H9 (cell line): ENCODE measurements at regions not wholly inside any gene's neighbourhood (a gene's known extent, or its start where the extent isn't known, plus 50 kb on each side); places are given as distances from the start of the nearest gene placed in this dataset.

Experiments
- DNase-seq: peaks from one replicate; pipeline ENCODE4 v3.0.0-alpha.2; 2017
- H2AFZ ChIP-seq: one replicate; pipeline ENCODE4 v1.6.1; 2013; ENCODE audit warnings: mild to moderate bottlenecking, low read length, control low read depth, moderate library complexity
- H2AK5ac ChIP-seq: 2 replicates; pipeline ENCODE4 v1.6.1; 2013; ENCODE audit warnings: low read length, control low read depth, mixed read lengths; ENCODE audit not compliant: insufficient read length
- H2BK120ac ChIP-seq: one replicate; pipeline ENCODE4 v1.6.1; 2013; ENCODE audit warnings: low read depth, mild to moderate bottlenecking, low read length, control low read depth, inconsistent platforms; ENCODE audit not compliant: poor library complexity, severe bottlenecking
- H2BK12ac ChIP-seq: 2 replicates; pipeline ENCODE4 v1.6.1; 2013; ENCODE audit warnings: low read length, control low read depth, mixed read lengths, low read depth; ENCODE audit not compliant: insufficient read length
- H2BK15ac ChIP-seq: 2 replicates; pipeline ENCODE4 v1.6.1; 2013; ENCODE audit warnings: low read depth, low read length, control low read depth
- H2BK20ac ChIP-seq: one replicate; pipeline ENCODE4 v1.6.1; 2013; ENCODE audit warnings: low read depth, mild to moderate bottlenecking, low read length, control low read depth, inconsistent platforms; ENCODE audit not compliant: poor library complexity, severe bottlenecking
- H2BK5ac ChIP-seq: 2 replicates; pipeline ENCODE4 v1.6.1; 2013; ENCODE audit warnings: low read length, control low read depth, mixed read lengths; ENCODE audit not compliant: insufficient read length
- H3K14ac ChIP-seq: 2 replicates; pipeline ENCODE4 v1.6.1; 2013; ENCODE audit warnings: low read length, control low read depth; ENCODE audit not compliant: insufficient read depth
- H3K18ac ChIP-seq: 2 replicates; pipeline ENCODE4 v1.6.1; 2013; ENCODE audit warnings: low read depth, mild to moderate bottlenecking, mixed read lengths, low read length, control low read depth; ENCODE audit not compliant: insufficient read length
- H3K23ac ChIP-seq: 2 replicates; pipeline ENCODE4 v1.6.1; 2013; ENCODE audit warnings: low read length, control low read depth, mixed read lengths, low read depth; ENCODE audit not compliant: insufficient read length
- H3K23me2 ChIP-seq: 2 replicates; pipeline ENCODE4 v1.6.1; 2013; ENCODE audit warnings: low read depth, mild to moderate bottlenecking, mixed read lengths, low read length, control low read depth; ENCODE audit not compliant: insufficient read length, poor library complexity, severe bottlenecking
- H3K27ac ChIP-seq: 2 replicates; pipeline ENCODE4 v1.5.1; 2013; ENCODE audit warnings: low read length, control low read depth, mixed read lengths, low read depth; ENCODE audit not compliant: insufficient read length
- H3K27me3 ChIP-seq: 2 replicates; pipeline ENCODE4 v1.6.1; 2013; ENCODE audit warnings: low read length, control low read depth, inconsistent platforms; ENCODE audit not compliant: insufficient read depth
- H3K4ac ChIP-seq: 2 replicates; pipeline ENCODE4 v1.6.1; 2013; ENCODE audit warnings: low read depth, mild to moderate bottlenecking, control low read depth, inconsistent platforms, low read length, moderate library complexity
- H3K4me1 ChIP-seq: 2 replicates; pipeline ENCODE4 v1.6.1; 2013; ENCODE audit warnings: low read length, control low read depth, inconsistent platforms; ENCODE audit not compliant: insufficient read depth
- H3K4me2 ChIP-seq: 2 replicates; pipeline ENCODE4 v1.6.1; 2013; ENCODE audit warnings: low read length, control low read depth, mixed read lengths; ENCODE audit not compliant: insufficient read length, insufficient read depth
- H3K56ac ChIP-seq: 2 replicates; pipeline ENCODE4 v1.6.1; 2013; ENCODE audit warnings: low read depth, mild to moderate bottlenecking, mixed read lengths, low read length, control low read depth; ENCODE audit not compliant: insufficient read length
- H3K79me1 ChIP-seq: 2 replicates; pipeline ENCODE4 v1.6.1; 2013; ENCODE audit warnings: low read depth, mild to moderate bottlenecking, moderate library complexity, low read length, control low read depth, inconsistent platforms; ENCODE audit not compliant: insufficient read depth, poor library complexity, severe bottlenecking
- H3K79me2 ChIP-seq: 2 replicates; pipeline ENCODE4 v1.6.1; 2013; ENCODE audit warnings: low read length, control low read depth, inconsistent platforms; ENCODE audit not compliant: insufficient read depth
- H3K9ac ChIP-seq: 2 replicates; pipeline ENCODE4 v1.6.1; 2013; ENCODE audit warnings: low read length, control low read depth, mixed read lengths; ENCODE audit not compliant: insufficient read length; ENCODE audit errors: extremely low read depth
- H3K9me3 ChIP-seq: one replicate; pipeline ENCODE4 v1.6.1; 2013; ENCODE audit warnings: low read depth, low read length, inconsistent platforms; ENCODE audit not compliant: control insufficient read depth
- H3T11ph ChIP-seq: one replicate; pipeline ENCODE4 v1.6.1; 2013; ENCODE audit warnings: mild to moderate bottlenecking, low read length, control low read depth, inconsistent platforms
- H4K20me1 ChIP-seq: one replicate; pipeline ENCODE4 v1.6.1; 2013; ENCODE audit not compliant: control insufficient read depth, insufficient read length, insufficient read depth
- H4K5ac ChIP-seq: 2 replicates; pipeline ENCODE4 v1.6.1; 2013; ENCODE audit warnings: low read depth, mild to moderate bottlenecking, mixed read lengths, low read length, control low read depth; ENCODE audit not compliant: insufficient read length
- H4K8ac ChIP-seq: replicated peaks from 2 replicates; pipeline ENCODE4 v1.6.1; 2013; ENCODE audit warnings: low read length, control low read depth, mixed read lengths, low read depth; ENCODE audit not compliant: insufficient read length
- H4K91ac ChIP-seq: 2 replicates; pipeline ENCODE4 v1.6.1; 2013; ENCODE audit warnings: low read depth, mild to moderate bottlenecking, moderate library complexity, mixed read lengths, low read length, control low read depth; ENCODE audit not compliant: insufficient read length
- H3K27ac Mint-ChIP-seq, 3 experiments: 2 replicates in 2 of 3; 3 replicates in 1 of 3; pipeline ENCODE4 v1.8.0; 2020 to 2021; ENCODE audit warnings: mixed read lengths in 3 of 3, mild to moderate bottlenecking in 1 of 3, moderate library complexity in 1 of 3
- H3K27me3 Mint-ChIP-seq: 2 replicates; pipeline ENCODE4 v1.8.0; 2021; ENCODE audit warnings: low read depth, mild to moderate bottlenecking, moderate library complexity, mixed read lengths
- H3K36me3 Mint-ChIP-seq, 3 experiments: 2 replicates in 2 of 3; 3 replicates in 1 of 3; pipeline ENCODE4 v1.8.0; 2020 to 2021; ENCODE audit warnings: low read depth in 3 of 3, mixed read lengths in 3 of 3; ENCODE audit not compliant: insufficient read depth in 1 of 3
- H3K4me1 Mint-ChIP-seq, 2 experiments: 2 replicates each; pipeline ENCODE4 v1.8.0; 2020; ENCODE audit warnings: mixed read lengths in 2 of 2
- H3K4me3 Mint-ChIP-seq, 2 experiments: 2 replicates in 1 of 2; 3 replicates in 1 of 2; pipeline ENCODE4 v1.8.0; 2020 to 2021; ENCODE audit warnings: mild to moderate bottlenecking in 2 of 2, mixed read lengths in 2 of 2, moderate library complexity in 1 of 2
- H3K9me3 Mint-ChIP-seq, 2 experiments: 2 replicates in 1 of 2; 3 replicates in 1 of 2; pipeline ENCODE4 v1.8.0; 2020; ENCODE audit warnings: mild to moderate bottlenecking in 2 of 2, mixed read lengths in 2 of 2, moderate library complexity in 1 of 2
- CTCF ChIP-seq: fragments of 200-600 bp; sonication (generic); conservative IDR thresholded peaks from 3 replicates; pipeline ENCODE4 v1.8.0; 2021; ENCODE audit warnings: antibody characterized with exemption, mild to moderate bottlenecking
- WGBS: extraction: QIAGEN DNeasy Blood & Tissue Kit; methylation state at CpG from one replicate; pipeline ENCODE4 v1.1.7; 2013; ENCODE audit warnings: missing lambda C conversion rate, low lambda C conversion rate, mixed read lengths; ENCODE audit not compliant: insufficient read length; ENCODE audit errors: extremely low coverage; 5-methylcytosine and 5-hydroxymethylcytosine counted together

- H3K27me3 Mint-ChIP-seq: peaks cover 11% of the 10 kb centered on the region
- Histone ChIP-seq H3K27ac (no peak overlapping the region), H2AFZ (no peak overlapping the region), H4K8ac (no peak overlapping the region), H2BK15ac (no peak overlapping the region), H3K9me3 (no peaks in the 10 kb centered on the region), H3K14ac (no peak overlapping the region), H3T11ph (no peak overlapping the region), H3K9ac (no peak overlapping the region), H3K27me3 (no peaks in the 10 kb centered on the region), H2BK5ac (no peak overlapping the region), H3K23me2 (no peaks in the 10 kb centered on the region), H2BK120ac (no peak overlapping the region), H4K91ac (no peak overlapping the region), H3K4me2 (no peak overlapping the region), H3K79me2 (no peaks in the 10 kb centered on the region), H2BK20ac (no peak overlapping the region), H3K56ac (no peak overlapping the region), H3K4me1 (no peaks in the 10 kb centered on the region; the same call in 1 of the 2 replicates), H3K4ac (no peak overlapping the region), H3K18ac (no peak overlapping the region), H4K5ac (no peak overlapping the region), H3K23ac (no peak overlapping the region), H4K20me1 (no peaks in the 10 kb centered on the region), H2BK12ac (no peak overlapping the region), H2AK5ac (no peak overlapping the region), H3K79me1 (no peaks in the 10 kb centered on the region)
- peaks cover 6% of the 10 kb centered on the region in 2 experiments; a peak in 4 of 5 replicates for H3K9me3 Mint-ChIP-seq
- H3K4me3 Mint-ChIP-seq: no peak overlapping the region
- H3K36me3 Mint-ChIP-seq: peaks cover 0 to 3% (median 0%) of the 10 kb centered on the region in 3 experiments; a peak in 1 of 7 replicates
- no CpG with 5 or more reads among the region's 4 CpGs for WGBS
- H3K27ac Mint-ChIP-seq: no peak overlapping the region
- no peak for DNase-seq
- H3K4me1 Mint-ChIP-seq: peaks cover 6 to 11% of the 10 kb centered on the region in 2 experiments
- no peak for TF ChIP-seq CTCF
Measured at GRCh38 chr1:14062669-14063068, 362.7 kb downstream of the PRDM2 start.
